Muscle layer of duodenum (tissue), 2 donors: ENCODE measurements at regions not wholly inside any gene's neighbourhood (a gene's known extent, or its start where the extent isn't known, plus 50 kb on each side); places are given as distances from the start of the nearest gene placed in this dataset.

Experiments
- H3K27ac ChIP-seq: one replicate; pipeline ENCODE4 v1.7.0; 2013; ENCODE audit warnings: mild to moderate bottlenecking, low read length
- H3K27me3 ChIP-seq: one replicate; pipeline ENCODE4 v1.7.0; 2013; ENCODE audit warnings: low read depth, mild to moderate bottlenecking, control low read depth, low read length
- H3K36me3 ChIP-seq, 2 donors: one replicate each; pipeline ENCODE4 v1.7.0; 2013; ENCODE audit warnings: low read length in 2 of 2, control low read depth in 1 of 2, mild to moderate bottlenecking in 1 of 2; ENCODE audit not compliant: insufficient read depth in 2 of 2, control insufficient read depth in 1 of 2
- H3K4me1 ChIP-seq, 2 donors: one replicate each; pipeline ENCODE4 v1.7.0; 2013; ENCODE audit warnings: low read length in 2 of 2, mild to moderate bottlenecking in 2 of 2, control low read depth in 1 of 2, moderate library complexity in 1 of 2; ENCODE audit not compliant: insufficient read depth in 2 of 2, control insufficient read depth in 1 of 2
- H3K4me3 ChIP-seq, 2 donors: one replicate each; pipeline ENCODE4 v1.7.0; 2013; ENCODE audit warnings: low read length in 2 of 2, low read depth in 1 of 2, mild to moderate bottlenecking in 1 of 2
- H3K9me3 ChIP-seq, 2 donors: one replicate each; pipeline ENCODE4 v1.7.0; 2013; ENCODE audit warnings: low read length in 2 of 2, control low read depth in 1 of 2, mild to moderate bottlenecking in 1 of 2; ENCODE audit not compliant: control insufficient read depth in 1 of 2
- donor health status: healthy.

GRCh38 chr7:12158334-12159060 is 52.6 kb upstream of the TMEM106B start:
- Histone ChIP-seq H3K9me3 (no peaks in the 10 kb centered on the region), H3K27me3 (no peaks in the 10 kb centered on the region), H3K4me3 (no peak overlapping the region), H3K36me3 (no peaks in the 10 kb centered on the region), H3K27ac (no peak overlapping the region), H3K4me1 (no peaks in the 10 kb centered on the region)

GRCh38 chr7:12161146-12161545 is 49.9 kb upstream of the TMEM106B start:
- Histone ChIP-seq H3K27ac (no peak overlapping the region), H3K36me3 (no peaks in the 10 kb centered on the region), H3K4me1 (no peaks in the 10 kb centered on the region), H3K27me3 (no peaks in the 10 kb centered on the region), H3K4me3 (no peak overlapping the region), H3K9me3 (peaks cover 0 to 2% of the 10 kb centered on the region in 2 donors)
